Hepatocyte (in vitro differentiated cells): ENCODE measurements at regions not wholly inside any gene's neighbourhood (a gene's known extent, or its start where the extent isn't known, plus 50 kb on each side); places are given as distances from the start of the nearest gene placed in this dataset.
A peak's percentile ranks its signal among the peaks of the same experiment; 100 is the strongest.

Experiments
- DNase-seq: peaks from one replicate; pipeline ENCODE4 v3.0.0-alpha.2; 2016; ENCODE audit warnings: low spot score
- H2AFZ ChIP-seq: fragments of 200-600 bp; sonication (generic); 2 replicates; pipeline ENCODE4 v1.6.0; 2016; ENCODE audit warnings: antibody characterized with exemption, mild to moderate bottlenecking
- H3K27ac ChIP-seq: fragments of 200-600 bp; sonication (generic); 2 replicates; pipeline ENCODE4 v1.5.1; 2016; ENCODE audit warnings: mild to moderate bottlenecking
- H3K27me3 ChIP-seq: fragments of 200-600 bp; sonication (generic); 2 replicates; pipeline ENCODE4 v1.6.1; 2016
- H3K36me3 ChIP-seq: fragments of 200-600 bp; sonication (generic); replicated peaks from 2 replicates; pipeline ENCODE4 v1.5.1; 2016; ENCODE audit warnings: low read depth; ENCODE audit not compliant: insufficient read depth
- H3K4me1 ChIP-seq: fragments of 200-600 bp; sonication (generic); 2 replicates; pipeline ENCODE4 v1.5.1; 2016; ENCODE audit warnings: mild to moderate bottlenecking, moderate library complexity; ENCODE audit not compliant: insufficient read depth
- H3K4me2 ChIP-seq: fragments of 200-600 bp; sonication (generic); 2 replicates; pipeline ENCODE4 v1.6.0; 2016
- H3K4me3 ChIP-seq: fragments of 200-600 bp; sonication (generic); 2 replicates; pipeline ENCODE4 v1.5.1; 2016; ENCODE audit warnings: mild to moderate bottlenecking
- H3K79me2 ChIP-seq: fragments of 200-600 bp; sonication (generic); 2 replicates; pipeline ENCODE4 v1.6.0; 2017; ENCODE audit warnings: mild to moderate bottlenecking
- H3K9me2 ChIP-seq: fragments of 200-600 bp; sonication (generic); replicated peaks from 2 replicates; pipeline ENCODE4 v1.6.0; 2017; ENCODE audit warnings: mild to moderate bottlenecking; ENCODE audit not compliant: insufficient read depth
- H3K9me3 ChIP-seq: fragments of 200-600 bp; sonication (generic); 2 replicates; pipeline ENCODE4 v1.5.1; 2016; ENCODE audit warnings: low read depth, mild to moderate bottlenecking
- H4K20me1 ChIP-seq: fragments of 200-600 bp; sonication (generic); 2 replicates; pipeline ENCODE4 v1.6.0; 2016; ENCODE audit warnings: mild to moderate bottlenecking; ENCODE audit not compliant: insufficient read depth, poor library complexity, severe bottlenecking
- CTCF ChIP-seq: fragments of 200-600 bp; sonication (generic); IDR thresholded peaks from 2 replicates; pipeline ENCODE4 v1.5.1; 2016; ENCODE audit warnings: antibody characterized with exemption, mild to moderate bottlenecking; ENCODE audit not compliant: poor library complexity
- EZH2 ChIP-seq: fragments of 200-600 bp; sonication (generic); IDR thresholded peaks from 2 replicates; pipeline ENCODE4 v1.6.1; 2016; ENCODE audit warnings: antibody characterized with exemption, mild to moderate bottlenecking, borderline replicate concordance
- EZH2phosphoT487 ChIP-seq: fragments of 200-600 bp; sonication (generic); IDR thresholded peaks from one replicate; pipeline ENCODE4 v1.6.1; 2018; ENCODE audit warnings: antibody characterized with exemption, mild to moderate bottlenecking, low read depth, moderate library complexity; ENCODE audit not compliant: unreplicated experiment, severe bottlenecking
- WGBS: methylation state at CpG from one replicate; pipeline ENCODE4 v1.1.6; 2016; ENCODE audit warnings: low lambda C conversion rate; ENCODE audit errors: missing lambda C conversion rate; 5-methylcytosine and 5-hydroxymethylcytosine counted together

- WGBS, result 54% methylated on average over 7 of the region's 7 CpGs
- Histone ChIP-seq H3K9me2 (no peaks in the 10 kb centered on the region), H4K20me1 (no peaks in the 10 kb centered on the region), H3K27me3 (no peaks in the 10 kb centered on the region), H3K4me3 (no peak overlapping the region), H2AFZ (no peak overlapping the region), H3K79me2 (peaks cover 29% of the 10 kb centered on the region), H3K27ac (peak overlapping the region; percentile 94), H3K4me1 (peaks cover 10% of the 10 kb centered on the region), H3K9me3 (no peaks in the 10 kb centered on the region), H3K36me3 (no peaks in the 10 kb centered on the region), H3K4me2 (peak overlapping the region; percentile 74)
- TF ChIP-seq CTCF (no peak), EZH2phosphoT487 (no peak), EZH2 (no peak)
- peak; percentile 48 for DNase-seq
Observed at GRCh38 chr6:26260110-26260637, 104.8 kb upstream of the BTN3A2 start.

- peak overlapping the region; percentile 94 for H3K27ac ChIP-seq
- 86% methylated on average over 6 of the region's 6 CpGs for WGBS
- no peak overlapping the region for H2AFZ ChIP-seq
- H3K4me2 ChIP-seq, result peak overlapping the region; percentile 74
- no peaks in the 10 kb centered on the region for H4K20me1 ChIP-seq
- H3K9me3 ChIP-seq, result no peaks in the 10 kb centered on the region
- no peak for DNase-seq
- TF ChIP-seq CTCF (no peak), EZH2 (no peak), EZH2phosphoT487 (no peak)
- no peaks in the 10 kb centered on the region for H3K36me3 ChIP-seq
- no peaks in the 10 kb centered on the region for H3K9me2 ChIP-seq
- H3K79me2 ChIP-seq, result peaks cover 23% of the 10 kb centered on the region
- H3K4me1 ChIP-seq, result peaks cover 4% of the 10 kb centered on the region
- no peak overlapping the region for H3K4me3 ChIP-seq
- no peaks in the 10 kb centered on the region for H3K27me3 ChIP-seq
Observed at GRCh38 chr6:26260725-26261490, 104.1 kb upstream of the BTN3A2 start.

DNA sequence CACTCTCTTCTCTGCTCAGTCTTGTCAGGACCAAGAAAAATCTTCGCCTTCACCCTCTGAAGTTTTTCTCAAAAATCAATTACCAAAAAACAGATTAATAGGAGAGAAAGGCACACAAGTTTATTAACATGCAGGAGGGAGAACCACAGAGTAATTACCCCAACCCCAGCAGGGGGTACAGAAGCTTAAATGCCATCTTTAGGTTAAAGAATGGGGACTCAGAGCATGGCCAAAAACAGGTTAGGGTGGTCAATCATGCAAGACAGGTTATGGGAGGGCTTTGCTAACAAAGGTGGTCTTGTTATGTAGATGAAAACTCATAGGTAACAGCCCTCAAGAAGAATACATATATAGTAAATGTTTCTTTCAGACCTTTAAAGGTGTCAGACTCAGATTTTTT lies 100.5 kb upstream of the BTN3A2 start:
- Histone ChIP-seq H3K27me3 (no peaks in the 10 kb centered on the region), H3K36me3 (no peaks in the 10 kb centered on the region), H3K4me1 (peaks cover 3% of the 10 kb centered on the region), H3K4me3 (no peak overlapping the region), H3K27ac (no peak overlapping the region), H3K9me2 (no peaks in the 10 kb centered on the region), H4K20me1 (no peaks in the 10 kb centered on the region), H3K79me2 (no peaks in the 10 kb centered on the region), H3K4me2 (no peak overlapping the region), H2AFZ (no peak overlapping the region), H3K9me3 (no peaks in the 10 kb centered on the region)
- no peak for DNase-seq
- TF ChIP-seq CTCF, result no peak
- TF ChIP-seq EZH2, result no peak
- TF ChIP-seq EZH2phosphoT487, result no peak
- WGBS, result 89% methylated on average over 1 of the region's 1 CpG
